ENCODE measurements at regions not wholly inside any gene's neighbourhood (a gene's known extent, or its start where the extent isn't known, plus 50 kb on each side); places are given as distances from the start of the nearest gene placed in this dataset.

GRCh38 chr20:8073024-8073832 is 53.7 kb upstream of the TMX4 start:
- peak; percentile 93 for DNase-seq

GRCh38 chr20:8074931-8075330 is 55.4 kb upstream of the TMX4 start:
- no peak for DNase-seq

- no peak for DNase-seq
Observed at GRCh38 chr20:8076306-8077136, 55.5 kb upstream of the PLCB1 start.

GRCh38 chr20:8077137-8077466 is 55.0 kb upstream of the PLCB1 start:
- DNase-seq, result no peak

GRCh38 chr20:8078528-8078914 is 53.5 kb upstream of the PLCB1 start:
- no peak for DNase-seq

GRCh38 chr20:8079976-8080375 is 52.1 kb upstream of the PLCB1 start:
- DNase-seq, result no peak

- DNase-seq, result no peak
Observed at GRCh38 chr20:8082025-8082424, 50.0 kb upstream of the PLCB1 start.
